Retina (tissue), 1 donor: ENCODE measurements at regions not wholly inside any gene's neighbourhood (a gene's known extent, or its start where the extent isn't known, plus 50 kb on each side); places are given as distances from the start of the nearest gene placed in this dataset.

Experiments
- DNase-seq: peaks from one replicate; pipeline ENCODE4 v3.0.0-alpha.2; 2016

DNA sequence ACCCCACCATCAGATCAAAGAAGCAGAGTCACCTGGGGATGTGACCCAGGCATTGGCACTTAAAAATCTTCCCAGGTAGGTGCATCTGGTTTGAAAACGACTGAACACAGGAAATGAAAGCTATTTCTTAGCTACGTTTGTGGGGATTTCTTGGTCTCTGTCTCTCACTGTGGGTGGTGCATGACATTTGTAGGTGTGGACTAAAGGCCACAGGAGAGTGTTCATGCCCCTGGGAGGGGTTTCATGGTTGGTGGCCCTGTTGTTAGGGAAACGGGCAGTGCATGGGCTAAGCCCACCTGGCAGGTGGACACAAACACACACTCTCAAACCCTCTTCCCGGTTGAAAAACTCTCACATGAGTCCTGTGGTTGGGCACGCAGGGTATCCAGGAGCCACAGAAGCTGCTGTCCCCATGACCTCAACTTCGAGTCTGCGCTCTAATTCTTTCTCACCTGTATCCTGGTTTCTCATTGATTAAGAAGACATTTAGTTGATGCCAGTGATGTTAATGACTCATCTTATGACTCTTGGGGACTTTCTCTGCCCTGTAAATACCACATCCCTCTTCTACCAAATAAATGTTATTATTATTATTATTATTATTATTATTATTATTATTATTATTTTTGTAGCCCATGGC, 119.4 kb downstream of the MRPS6 start:
- DNase-seq: no peak

DNA sequence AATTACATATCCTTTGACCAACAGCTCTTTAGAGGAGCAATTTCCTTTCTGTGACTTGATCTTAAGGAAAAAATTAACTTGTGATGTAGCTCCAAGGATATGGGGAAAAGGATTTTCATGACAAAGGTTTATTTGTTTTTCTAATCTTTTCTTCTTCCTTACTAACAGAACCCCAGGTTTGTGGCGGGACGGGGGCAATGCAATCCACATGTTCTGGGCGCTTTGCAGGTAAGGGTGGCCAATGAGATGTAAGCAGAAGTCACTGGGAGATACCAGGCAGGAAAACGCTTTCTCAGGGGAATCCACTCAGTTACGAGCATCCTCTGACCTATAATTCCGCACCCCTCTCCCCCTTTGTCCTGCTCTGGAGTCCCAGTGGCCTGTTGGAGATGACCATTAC, 122.0 kb downstream of the MRPS6 start:
- no peak for DNase-seq

DNA sequence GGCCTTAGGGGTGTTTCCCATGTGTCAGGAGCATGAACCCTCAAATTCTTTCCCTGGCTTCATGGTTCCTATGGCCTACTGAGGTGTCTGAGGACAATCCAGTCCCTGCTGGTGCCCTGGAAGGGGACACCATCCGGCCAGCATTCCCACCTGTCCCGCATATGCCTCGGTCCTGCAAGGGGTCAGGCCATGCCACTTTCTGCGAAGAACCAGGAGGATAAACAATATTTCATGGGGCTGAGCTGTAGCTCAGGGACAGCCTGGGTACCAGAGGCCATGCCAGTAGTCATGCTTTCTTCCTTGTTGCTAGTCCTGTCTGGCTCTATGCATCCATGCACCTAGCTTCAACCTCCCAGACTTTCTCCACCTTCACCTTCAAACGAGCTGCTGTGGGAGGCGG, 123.6 kb downstream of the MRPS6 start:
- no peak for DNase-seq

DNA sequence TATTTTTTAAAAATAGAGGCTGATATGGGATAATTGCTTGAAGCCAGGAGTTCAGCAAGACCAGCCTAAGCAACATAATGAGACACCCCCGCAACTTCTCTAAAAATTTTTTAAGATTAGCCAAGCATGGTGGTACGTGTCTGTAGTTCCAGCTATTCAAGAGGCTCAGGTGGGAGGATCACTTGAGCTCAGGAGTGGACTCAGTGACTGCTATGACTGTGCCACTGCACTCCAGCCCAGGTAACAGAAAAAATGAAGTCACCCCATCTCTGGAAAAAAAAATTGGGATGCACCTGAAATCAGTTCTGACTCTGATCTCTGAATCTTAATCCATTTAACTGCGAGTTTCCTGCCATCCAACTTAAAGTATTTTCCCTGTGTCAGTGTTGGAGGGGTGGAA, 124.2 kb downstream of the MRPS6 start:
- no peak for DNase-seq

DNA sequence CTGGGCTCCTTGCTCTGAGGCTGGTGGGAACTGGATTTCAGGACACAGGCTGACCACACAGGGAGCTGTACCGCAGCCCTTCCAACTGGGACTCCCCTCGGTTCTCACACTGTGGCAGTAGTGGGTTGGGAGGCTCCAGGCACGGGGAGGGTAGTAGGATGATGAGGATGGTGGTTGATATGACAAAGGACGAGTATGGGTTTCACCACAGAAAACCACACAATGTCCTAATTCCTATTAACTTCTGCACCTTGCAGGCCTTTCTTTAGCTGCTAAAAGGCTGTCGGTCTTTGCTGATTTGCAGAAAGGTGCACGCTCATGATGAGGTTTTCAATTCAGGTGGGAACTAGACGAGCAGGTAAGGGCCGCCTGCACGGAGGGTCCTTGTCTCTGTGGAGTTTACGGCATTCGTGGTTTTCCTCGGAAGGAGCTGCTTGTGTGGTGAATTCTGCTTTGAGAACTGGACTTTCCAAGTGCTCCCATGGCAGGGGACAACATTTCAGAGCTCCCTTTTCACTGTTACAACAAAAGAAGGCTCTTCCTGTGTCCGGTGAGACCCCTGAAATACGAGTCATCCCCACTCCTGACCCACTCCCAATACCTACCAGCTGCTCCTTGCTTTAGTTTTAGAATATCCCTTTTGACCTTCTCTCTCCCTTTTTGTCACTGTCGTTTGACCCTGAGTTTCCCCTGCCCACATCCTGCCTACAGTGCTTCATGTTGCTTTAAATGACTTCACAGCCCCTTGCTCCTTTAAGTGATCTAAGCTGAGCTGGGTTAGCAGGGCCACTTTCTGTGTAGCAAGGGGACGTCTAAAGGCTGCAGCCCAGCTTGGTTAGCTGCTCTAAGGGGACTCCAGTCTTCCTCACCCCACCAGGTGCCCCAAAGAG, 125.1 kb downstream of the MRPS6 start:
- no peak for DNase-seq

DNA sequence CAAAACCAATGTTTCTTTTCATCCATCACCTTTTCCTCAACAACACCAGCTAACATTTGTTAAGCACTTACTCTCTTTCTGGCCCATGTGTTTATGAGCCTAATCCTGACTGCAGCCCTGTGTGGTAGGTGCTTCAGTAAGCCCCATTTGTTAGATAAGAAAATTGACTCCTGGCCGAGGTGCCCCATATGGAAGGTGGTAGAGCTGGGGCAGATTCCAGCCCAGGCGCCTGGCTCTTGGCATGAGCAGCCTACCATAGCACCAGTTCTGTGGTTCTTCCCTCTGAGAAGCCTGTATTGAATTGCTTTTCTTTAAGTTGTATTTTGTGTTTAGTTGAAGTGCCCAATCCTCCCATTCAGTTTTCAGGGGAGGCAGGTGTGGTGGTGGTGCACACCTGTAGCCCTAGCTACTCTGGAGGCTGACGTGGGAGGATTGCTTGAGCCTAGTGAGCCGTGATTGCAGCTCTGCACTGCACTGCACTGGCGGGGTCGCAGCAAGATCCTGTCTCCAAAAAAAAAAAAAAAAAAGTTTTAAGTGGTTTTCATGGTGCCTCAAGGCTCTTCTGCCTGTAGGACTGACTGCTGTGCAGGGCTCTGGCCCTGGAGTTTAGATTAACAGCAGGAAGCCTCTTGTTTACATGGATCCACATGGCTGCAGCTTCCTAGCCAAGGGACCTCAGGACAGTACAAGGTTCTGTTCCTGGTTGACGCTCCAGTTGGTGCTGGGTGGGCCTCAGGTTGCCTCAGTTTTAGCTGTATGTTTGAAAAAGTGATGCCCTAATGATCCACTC, 125.9 kb downstream of the MRPS6 start:
- DNase-seq: no peak

DNA sequence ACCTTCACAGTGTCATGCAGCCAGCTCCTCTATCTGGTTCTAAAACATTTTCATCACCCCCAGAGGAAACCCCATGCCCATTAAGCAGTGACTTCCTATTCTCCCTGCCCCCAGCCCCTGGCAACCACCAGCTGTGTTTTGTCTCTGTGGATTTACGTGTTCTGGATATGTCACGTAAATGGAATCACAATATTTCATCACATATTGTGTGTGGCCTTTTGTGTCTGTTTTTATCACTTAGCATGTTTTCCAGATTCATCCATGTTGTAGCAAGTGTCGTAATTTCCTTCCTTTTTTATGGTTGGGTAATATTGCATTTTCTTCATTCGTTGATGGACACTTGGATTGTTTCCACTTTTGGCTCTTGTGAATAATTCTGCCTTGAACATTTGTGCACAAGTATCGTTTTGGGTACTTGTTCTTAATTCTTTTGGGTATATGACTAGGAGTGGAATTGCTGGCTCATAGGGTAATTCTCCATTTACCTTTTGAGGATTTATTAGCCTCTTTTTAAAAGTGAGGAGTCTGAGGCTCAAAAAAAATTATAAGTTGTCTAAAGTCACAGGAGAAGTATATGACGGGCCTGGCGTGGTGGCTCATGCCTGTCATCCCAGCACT, 127.0 kb downstream of the MRPS6 start:
- no peak for DNase-seq

DNA sequence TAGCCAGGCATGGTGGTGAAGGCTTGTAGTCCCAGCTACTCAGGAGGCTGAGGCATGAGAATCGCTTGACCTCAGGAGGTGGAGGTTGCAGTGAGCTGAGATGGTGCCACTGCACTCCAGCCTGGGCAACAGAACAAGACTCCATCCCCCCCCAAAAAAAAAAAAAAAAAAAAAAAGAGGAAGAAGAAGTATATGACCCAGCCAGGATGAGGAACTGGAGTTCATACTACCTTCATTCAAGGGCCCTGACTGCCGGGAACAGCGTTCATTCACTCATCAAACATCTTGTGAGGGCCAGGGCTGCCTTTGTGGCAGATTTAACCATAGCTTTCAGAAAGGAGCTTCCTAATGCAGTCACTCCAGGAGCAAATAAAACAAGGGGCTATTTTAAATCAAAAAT, 127.6 kb downstream of the MRPS6 start:
- no peak for DNase-seq

DNA sequence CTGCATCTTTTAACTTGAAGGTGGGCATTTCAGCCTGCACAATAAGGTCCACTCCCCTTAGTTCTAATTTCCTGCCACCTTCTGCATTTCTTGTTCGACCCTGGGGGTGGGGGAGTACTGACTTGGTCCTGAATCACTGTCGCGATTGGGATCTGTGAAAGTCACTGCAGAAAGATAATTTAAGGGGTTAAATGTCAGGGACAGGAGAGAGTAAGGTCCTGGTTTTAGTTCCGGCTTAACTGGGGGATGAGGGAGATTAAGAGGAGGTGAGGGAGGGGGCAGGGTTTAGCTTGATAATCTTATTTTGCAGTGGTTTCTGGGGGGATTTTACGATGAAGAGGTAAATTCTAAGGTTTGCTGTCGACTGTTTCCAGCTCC, 128.1 kb downstream of the MRPS6 start:
- no peak for DNase-seq

DNA sequence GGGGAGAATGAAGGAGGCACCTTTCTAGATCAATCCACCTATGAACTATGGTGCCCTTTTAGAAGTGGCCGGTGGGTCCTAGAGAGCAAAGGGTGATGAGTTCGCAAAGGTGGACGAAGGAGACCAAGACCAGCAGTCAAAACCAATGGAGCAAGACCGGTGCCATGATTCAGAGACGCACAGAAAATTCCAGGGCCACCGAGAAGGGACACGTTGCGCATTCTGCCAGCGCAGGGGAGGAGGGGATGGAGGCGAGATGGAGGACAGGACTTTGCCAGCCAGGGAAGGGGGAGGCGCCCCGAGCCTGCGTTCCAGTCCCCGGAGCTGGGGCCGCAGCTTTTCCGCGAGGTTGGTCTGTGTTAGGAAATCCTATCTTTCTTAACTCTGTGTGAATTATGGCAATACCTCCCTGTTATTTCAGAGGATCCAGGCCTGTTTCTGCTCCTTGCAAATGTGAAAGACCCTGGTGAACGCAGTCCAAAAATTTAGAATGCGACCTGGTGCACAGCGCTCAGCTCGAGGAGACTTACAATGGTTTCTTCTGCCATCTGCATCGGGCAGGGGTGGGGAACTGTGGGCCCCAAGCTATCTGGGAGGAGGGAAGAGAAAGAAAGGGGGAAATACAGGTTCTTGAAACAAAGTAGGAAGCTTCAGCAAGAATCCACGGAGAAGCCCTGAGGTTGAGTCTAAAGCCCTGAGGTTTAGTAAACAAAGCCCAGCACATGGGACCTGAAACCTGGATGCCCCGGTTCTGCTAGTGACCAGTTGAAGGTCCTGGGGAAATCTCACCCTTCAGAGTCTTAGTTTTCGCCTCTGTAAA, 129.4 kb downstream of the MRPS6 start:
- peak; percentile 83 for DNase-seq

DNA sequence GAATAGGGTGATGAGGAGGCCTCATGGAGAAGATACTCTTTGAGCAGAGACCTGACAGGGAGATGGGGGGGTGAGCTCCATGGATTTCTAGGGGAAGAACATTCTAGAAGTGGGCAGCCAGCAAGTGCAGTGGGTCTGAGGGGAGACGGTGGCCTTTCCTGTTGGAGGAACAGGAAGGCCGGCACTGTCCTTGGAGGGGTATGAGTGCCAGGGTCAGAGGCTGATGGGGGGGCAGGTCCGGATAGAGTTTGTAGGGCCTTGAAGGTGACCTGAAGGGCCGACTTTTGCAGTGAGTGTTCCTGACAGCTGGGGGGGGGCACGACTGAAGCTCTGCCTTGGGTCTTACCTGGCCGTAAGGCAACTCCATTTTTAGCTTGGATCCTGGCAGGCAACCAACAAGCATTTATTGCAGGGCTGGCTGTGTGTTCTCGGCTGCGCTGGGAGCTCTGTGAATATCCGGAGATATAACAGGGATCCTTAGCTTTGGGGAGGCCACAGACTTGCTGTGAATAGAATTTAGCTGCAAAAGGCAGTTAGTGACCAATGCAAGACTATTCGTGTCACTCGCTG, 130.6 kb downstream of the MRPS6 start:
- DNase-seq: no peak

DNA sequence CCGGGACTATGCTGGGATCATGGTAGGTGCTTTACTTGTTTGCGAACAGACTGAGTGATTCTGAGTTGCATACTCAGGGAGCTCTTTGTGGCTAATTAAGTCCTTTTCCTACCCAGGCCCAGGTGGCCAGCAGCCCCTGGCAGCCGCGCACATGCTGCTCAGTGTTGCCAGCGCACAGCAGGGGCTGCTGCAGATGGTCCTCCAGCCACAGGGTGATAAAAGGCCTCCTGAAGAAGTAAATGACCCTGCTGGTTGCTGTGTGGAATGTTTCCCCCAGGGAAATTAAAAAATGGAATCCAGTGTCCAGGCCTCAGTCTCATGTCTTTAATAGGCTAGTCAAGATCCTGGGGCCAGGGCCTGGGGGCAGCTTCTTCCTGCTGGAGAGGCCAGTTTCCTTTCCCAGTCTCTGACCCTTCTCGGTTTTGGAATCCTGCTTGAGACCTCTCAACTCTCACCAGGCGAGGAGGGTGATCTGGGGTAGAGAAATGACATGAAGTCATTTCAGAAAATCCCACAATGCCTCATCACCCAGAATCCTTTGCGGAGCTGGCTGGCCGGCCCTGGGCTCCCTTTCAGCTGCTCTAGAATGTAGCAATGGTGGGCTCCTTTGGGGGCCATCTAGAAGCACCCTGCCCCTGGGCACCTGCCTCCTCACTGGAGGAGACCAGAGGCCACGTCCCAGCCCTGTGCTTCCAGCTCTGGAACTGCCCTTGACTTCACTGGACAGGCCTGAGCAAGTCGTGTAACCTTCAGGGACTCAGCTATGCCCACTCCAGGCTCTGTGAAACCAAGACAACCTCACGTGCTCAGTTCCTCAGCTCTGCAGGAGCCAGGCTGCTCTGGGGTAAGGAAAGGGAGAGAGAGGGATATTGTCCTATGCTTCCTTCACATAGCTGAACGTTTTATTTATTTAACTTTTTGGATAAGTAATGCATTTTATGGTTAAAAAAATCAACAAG, 131.4 kb downstream of the MRPS6 start:
- peak; percentile 70 for DNase-seq

DNA sequence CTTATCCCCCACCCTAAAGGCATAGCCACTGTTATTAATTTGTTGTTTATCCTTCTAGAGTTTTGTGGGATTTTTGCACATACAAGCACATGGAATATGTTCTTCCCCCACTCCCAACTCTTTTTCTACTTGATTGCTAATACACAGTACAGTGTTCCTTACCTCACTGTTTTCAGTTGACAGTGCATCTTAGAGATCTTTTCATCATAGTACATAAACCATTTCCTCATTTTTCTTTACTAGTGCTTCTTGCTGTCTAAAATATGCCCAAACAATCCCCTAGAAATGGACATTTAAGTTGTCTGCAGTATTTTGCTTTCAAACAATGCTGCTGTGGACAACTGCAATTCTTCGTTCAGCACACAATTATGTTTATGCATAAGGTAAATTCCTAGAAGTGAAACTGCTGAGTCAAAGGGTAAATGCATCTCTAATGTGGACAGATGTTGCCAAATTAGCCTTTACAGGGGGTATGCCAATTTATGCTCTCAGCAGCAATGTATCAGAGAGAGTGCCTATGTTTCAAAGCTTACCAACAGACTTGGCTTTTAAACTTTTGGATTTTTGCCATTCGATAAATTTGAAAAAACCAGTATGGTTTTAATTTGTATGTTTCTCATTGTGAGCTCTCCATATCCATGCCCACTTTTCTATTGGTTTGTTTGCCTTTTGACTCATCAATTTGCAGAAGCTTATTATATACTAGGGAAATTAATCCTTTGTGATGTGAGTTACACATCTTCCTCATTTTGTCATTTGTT, 132.6 kb downstream of the MRPS6 start:
- DNase-seq: no peak

DNA sequence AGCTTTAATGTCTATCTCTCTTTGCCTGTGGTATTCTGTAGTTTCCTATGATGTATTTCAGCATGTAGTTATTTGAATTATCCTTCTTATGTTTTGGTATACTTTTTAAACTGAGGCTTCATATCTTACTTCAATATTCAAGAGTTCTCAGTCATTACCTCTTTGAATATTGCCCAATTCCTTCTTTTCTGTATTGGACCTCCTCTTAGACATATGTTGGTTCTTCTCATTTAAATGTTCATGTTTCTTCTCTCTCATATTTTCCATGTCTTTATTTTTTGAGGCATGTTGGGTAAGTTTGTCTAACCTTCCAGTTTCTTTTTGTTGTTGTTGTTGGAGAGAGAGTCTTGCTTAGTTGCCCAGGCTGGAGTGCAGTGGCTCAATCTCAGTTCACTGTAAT, 140.6 kb downstream of the MRPS6 start:
- no peak for DNase-seq

DNA sequence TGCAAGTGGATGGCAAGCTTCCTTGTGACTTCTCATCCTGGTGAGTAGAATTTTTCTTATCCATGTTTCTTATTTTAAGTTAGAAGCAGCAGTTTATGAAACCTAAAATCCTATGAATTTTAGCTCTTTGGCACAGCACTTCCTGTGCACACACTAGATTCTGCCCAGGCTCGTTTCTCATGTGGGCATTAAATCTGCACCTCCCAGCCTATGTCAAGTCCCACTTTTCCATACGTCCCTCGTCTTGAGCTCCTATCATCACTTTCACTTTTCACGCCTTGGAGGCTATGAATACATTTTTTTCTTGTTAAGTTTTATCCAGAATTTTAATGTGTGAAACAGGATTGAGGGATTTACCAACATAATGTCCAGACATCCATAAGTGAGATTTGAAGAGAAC, 142.1 kb downstream of the MRPS6 start:
- no peak for DNase-seq

DNA sequence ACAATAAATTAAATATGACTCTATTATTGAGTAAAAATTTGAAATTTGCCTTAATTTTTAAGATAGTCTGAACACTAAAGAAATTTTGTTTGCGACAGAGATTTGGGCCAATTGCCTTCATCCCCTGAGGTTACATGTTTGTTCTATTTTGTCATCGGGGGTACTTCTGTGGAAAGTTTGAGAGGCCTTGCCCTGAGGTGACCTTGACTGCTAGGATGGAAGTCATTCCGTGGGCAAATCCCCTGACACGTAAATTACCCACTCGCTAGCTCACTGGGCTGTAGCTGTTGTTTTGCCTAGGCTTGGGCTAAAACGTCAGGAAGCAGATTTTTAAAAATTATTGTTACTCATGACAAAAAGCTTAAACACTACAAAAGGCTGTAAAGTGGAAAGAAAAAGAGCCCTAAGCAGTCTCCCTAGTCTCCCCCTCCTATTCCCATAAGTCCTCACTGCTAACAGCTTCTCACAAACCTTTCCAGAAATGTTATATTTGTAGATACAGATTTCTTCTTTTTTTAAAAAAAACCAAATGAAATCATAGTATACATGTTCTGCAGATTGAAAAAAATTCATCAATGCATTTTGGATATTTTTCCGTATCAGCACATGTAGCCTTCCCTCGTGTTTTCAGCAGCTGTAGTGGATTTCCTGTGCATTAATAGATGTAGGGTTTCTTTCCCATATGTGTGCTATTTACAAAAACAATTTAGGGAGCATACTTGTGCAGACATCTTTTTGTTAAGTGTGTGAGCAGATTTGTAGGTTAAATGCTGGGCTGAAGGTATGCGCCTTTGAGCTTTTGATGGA, 142.7 kb downstream of the MRPS6 start:
- peak; percentile 12 for DNase-seq

DNA sequence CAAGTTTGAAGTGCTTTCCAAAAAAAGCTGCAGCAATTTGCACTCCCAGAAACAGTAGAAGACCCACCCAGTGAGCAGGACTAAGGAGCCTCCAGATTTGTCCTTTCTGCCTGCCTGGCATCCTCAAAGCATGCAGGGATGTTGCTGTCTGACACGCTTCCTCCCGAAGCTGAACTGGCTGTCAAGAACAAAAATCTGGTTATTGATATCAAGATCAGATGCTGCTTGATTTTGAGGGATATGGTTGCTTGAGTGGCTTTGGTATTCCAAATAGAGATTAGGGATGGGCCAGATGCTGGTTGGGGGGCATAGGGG, 143.3 kb downstream of the MRPS6 start:
- no peak for DNase-seq

DNA sequence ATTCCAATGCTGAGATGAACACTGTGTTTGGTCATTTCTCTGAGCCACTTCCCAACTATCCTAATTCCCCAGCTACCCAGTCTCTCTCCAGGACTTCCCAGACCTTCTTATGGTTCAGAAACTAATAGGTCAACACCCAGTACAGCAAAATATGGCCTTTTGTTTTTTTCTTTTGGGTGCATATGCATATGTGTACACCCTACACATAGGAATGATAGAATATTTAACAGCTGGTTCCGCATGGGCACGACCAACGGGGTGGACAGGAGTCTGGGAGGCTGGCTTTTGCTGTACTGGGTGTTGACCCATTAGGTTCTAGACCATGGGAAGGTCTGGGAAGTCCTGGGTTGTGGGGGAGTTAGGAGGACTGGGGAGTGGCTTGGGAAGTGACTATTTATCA, 143.9 kb downstream of the MRPS6 start:
- no peak for DNase-seq

DNA sequence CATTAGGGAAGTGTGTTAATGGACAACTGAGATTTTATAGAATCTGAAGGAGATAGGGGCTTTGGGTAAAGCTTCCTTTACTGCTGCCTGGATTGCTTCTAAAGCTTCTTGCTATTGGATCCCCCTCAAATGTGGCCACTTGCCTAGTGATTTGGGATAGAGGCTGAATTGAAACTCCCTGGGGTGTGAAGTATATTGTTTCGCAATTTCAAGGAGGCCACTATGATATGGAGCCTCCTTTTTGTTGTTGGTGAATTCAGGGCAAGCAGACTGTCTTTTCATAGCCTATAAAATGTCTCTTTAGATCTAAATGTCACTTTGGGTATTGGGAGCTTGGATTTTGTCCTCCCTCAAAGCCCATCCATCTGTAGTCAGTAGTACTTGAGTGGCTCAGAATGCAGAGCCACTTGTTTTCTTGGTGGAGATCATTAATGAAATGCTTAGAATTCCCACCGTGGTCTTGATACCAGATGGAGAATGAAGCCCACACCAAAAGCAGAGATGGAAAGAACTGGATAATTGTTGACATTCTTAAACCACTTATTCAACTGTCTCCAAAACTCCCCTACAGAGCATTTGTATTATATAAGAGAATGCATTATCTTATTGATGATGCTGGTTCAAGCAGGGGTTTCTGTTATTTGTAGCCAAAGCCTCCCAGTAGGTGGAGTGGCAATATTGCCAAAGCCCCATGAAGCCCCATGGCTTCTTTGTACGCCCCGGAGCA, 144.3 kb upstream of the KCNE2 start:
- DNase-seq: no peak
